AG04450 (cell line): ENCODE measurements at regions not wholly inside any gene's neighbourhood (a gene's known extent, or its start where the extent isn't known, plus 50 kb on each side); places are given as distances from the start of the nearest gene placed in this dataset.
"Not testable (repeated sequence)": the region's sequence is repeated elsewhere in the genome, so short reads cannot be mapped to it uniquely, and the experiment has no call there.

Experiments
- CTCF ChIA-PET: fragments of 300-600, 350-600 bp; formaldehyde crosslinking; extraction: SDS; loops from one replicate; lab custom pipeline; 2022; ENCODE audit warnings: antibody characterized with exemption, inconsistent platforms; lab: Charles Lee
- POLR2A ChIA-PET: fragments of 350-600 bp; formaldehyde crosslinking; extraction: SDS; loops from one replicate; lab custom pipeline; 2021; ENCODE audit warnings: antibody characterized with exemption, inconsistent platforms; lab: Yijun Ruan, JAX
- DNase-seq: peaks from one replicate; pipeline ENCODE4 v3.0.0-alpha.2; 2011; ENCODE audit warnings: low read depth, low spot score
- H3K27ac ChIP-seq: one replicate; pipeline ENCODE4 v1.5.1; 2012; ENCODE audit warnings: low read depth, low read length, control low read depth
- H3K27me3 ChIP-seq: one replicate; pipeline ENCODE4 v1.6.0; 2012; ENCODE audit warnings: low read length; ENCODE audit not compliant: control insufficient read depth, insufficient read depth
- H3K4me3 ChIP-seq: 2 replicates; pipeline ENCODE4 v1.5.1; 2011; ENCODE audit warnings: mild to moderate bottlenecking, low read depth, low read length, control low read depth
- H3K9me3 ChIP-seq: 2 replicates; pipeline ENCODE4 v1.5.1; 2012; ENCODE audit warnings: low read length; ENCODE audit not compliant: control insufficient read depth, insufficient read depth
- TF ChIP-seq, protein P1 (sequence below): IDR thresholded peaks from 2 replicates; pipeline ENCODE4 v1.5.1; 2011; ENCODE audit warnings: low read depth, low read length, control low read depth, inconsistent platforms

DNA sequence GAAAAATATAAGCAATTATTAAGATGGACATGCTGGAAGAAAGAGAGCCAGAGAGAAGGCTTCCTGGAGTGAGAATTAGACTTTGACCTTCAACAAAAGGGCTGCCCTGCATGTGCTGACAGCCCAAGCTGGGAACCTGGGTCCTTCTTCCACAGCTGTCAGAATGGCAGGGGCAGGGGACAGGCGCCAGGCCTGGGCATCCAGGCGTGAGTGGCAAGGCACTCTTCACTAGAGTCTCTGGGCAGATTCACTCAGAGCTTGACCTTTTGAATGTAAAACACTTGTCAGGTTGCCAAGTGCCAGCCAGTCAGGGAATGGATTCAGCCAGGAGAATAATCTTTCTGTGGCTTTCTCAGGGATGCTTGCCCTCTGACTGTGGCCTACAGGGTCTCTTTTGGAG, 119.1 kb upstream of the CLINT1 start:
- no peak for DNase-seq
- H3K27me3 ChIP-seq = no peaks in the 10 kb centered on the region
- TF ChIP-seq, protein P1, sequence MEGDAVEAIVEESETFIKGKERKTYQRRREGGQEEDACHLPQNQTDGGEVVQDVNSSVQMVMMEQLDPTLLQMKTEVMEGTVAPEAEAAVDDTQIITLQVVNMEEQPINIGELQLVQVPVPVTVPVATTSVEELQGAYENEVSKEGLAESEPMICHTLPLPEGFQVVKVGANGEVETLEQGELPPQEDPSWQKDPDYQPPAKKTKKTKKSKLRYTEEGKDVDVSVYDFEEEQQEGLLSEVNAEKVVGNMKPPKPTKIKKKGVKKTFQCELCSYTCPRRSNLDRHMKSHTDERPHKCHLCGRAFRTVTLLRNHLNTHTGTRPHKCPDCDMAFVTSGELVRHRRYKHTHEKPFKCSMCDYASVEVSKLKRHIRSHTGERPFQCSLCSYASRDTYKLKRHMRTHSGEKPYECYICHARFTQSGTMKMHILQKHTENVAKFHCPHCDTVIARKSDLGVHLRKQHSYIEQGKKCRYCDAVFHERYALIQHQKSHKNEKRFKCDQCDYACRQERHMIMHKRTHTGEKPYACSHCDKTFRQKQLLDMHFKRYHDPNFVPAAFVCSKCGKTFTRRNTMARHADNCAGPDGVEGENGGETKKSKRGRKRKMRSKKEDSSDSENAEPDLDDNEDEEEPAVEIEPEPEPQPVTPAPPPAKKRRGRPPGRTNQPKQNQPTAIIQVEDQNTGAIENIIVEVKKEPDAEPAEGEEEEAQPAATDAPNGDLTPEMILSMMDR = no peak
- no peak overlapping the region for H3K4me3 ChIP-seq
- H3K27ac ChIP-seq = no peak overlapping the region
- ChIA-PET POLR2A (no interaction called here), CTCF (no interaction called here)
- H3K9me3 ChIP-seq = no peaks in the 10 kb centered on the region

DNA sequence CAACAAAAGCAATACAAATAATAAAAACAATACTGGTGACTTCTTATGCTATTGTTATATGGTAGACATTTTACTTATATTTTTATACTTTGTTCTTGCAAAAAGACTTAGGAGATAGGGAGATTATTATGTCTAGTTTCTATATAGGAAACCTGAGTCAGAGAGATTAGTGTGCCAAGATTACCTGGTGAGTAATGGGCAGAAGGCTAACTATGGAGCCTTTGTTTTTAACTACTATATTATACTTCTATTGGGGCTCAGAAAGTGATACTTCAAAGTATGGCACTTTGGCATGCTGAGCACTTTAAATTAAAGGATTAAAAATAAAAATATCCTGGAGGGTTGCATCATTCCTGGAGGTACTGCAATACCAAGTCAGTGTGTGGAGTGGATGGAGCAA, 117.5 kb upstream of the CLINT1 start:
- DNase-seq = no peak

DNA sequence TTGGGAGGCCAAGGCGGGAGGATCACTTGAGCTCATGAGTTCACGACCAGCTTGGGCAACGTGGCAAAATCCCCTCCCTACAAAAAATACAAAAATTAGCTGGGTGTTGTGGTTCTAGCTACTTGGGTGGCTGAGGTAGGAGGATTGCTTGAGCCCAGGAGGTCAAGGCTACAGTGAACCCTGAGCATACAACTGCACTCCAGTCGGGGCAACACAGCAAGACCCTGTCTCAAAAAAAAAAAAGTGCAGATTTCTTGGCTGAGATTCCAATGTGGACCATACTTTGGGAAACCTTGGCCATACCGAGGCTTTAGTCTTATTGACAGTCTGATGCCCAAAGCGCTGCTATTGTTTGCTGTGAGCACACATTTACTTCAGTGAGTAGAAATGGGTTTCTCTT, 113.6 kb upstream of the CLINT1 start:
- no peaks in the 10 kb centered on the region for H3K9me3 ChIP-seq
- CTCF ChIA-PET = interaction anchor here (1.6 kb wide), 2 partner anchors 22 to 24 kb away, joined by 7 read pairs; no protein-coding TSS in a partner anchor
- POLR2A ChIA-PET = no interaction called here
- H3K4me3 ChIP-seq = no peak overlapping the region
- DNase-seq = no peak
- H3K27me3 ChIP-seq = no peaks in the 10 kb centered on the region
- TF ChIP-seq, protein P1 = no peak
- no peak overlapping the region for H3K27ac ChIP-seq

More for the DNA sequence above, 117.5 kb upstream of the CLINT1 start:
- ChIA-PET CTCF (interaction anchor here (1.9 kb wide), 1 partner anchor 20 kb away, joined by 6 read pairs; no protein-coding TSS in a partner anchor), POLR2A (no interaction called here)
- no peak overlapping the region for H3K27ac ChIP-seq
- no peaks in the 10 kb centered on the region for H3K9me3 ChIP-seq
- TF ChIP-seq, protein P1 = no peak
- H3K4me3 ChIP-seq = no peak overlapping the region
- no peaks in the 10 kb centered on the region for H3K27me3 ChIP-seq

DNA sequence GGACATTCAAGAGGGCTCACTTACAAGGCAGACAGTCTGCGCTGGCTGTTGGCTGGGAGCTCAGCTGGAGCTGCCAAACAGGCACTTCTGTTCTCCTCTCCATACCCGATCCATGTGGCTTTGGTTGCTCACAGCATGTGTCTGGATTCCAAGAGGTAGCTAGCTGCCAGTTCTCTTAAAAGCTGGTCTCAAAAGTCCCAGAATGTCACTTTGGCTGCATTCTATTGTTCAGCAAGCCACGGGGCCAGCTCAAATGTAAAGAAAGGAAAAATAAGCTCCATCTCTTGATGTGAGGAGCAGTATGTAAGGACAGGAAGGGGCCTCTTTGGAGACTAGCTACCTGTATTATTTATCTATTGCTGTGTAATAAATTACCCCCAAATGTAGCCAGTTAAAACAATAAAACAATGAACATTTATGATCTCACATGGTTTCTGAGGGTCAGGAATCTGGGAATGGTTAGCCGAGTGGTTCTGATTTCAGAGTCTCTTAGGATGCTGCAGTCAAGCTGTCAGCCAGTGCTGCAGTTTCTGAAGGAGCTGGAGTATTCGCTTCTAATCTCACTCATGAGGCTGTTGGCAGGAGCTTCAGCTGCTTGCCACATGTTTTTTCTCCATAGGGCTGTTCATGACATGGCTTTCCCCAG, 112.7 kb upstream of the CLINT1 start:
- CTCF ChIA-PET = interaction anchor here (1.6 to 2.3 kb wide), 3 partner anchors 23 to 210 kb away, joined by 5 to 7 read pairs (median 7); no protein-coding TSS in a partner anchor
- H3K9me3 ChIP-seq = no peaks in the 10 kb centered on the region
- DNase-seq = no peak
- TF ChIP-seq, protein P1 = no peak
- H3K4me3 ChIP-seq = no peak overlapping the region
- H3K27ac ChIP-seq = no peak overlapping the region
- POLR2A ChIA-PET = no interaction called here
- H3K27me3 ChIP-seq = no peaks in the 10 kb centered on the region

DNA sequence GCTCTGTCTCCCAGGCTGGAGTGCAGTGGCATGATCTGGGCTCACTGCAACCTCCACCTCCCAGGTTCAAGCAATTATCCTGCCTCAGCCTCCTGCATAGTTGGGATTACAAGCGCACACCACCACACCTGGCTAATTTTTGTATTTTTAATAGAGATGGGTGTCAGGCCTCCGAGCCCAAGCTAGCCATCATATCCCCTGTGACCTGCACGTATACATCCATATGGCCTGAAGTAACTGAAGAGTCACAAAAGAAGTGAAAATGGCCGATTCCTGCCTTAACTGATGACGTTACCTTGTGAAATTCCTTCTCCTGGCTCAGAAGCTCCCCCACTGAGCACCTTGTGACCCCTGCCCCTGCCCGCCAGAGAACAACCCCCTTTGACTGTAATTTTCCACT, 109.6 kb upstream of the CLINT1 start:
- DNase-seq, H3K27ac ChIP-seq, H3K9me3 ChIP-seq, H3K4me3 ChIP-seq, POLR2A ChIA-PET, H3K27me3 ChIP-seq: not testable (repeated sequence)
- CTCF ChIA-PET = interaction anchor here (0.6 kb wide), 1 partner anchor 10 kb away, joined by 9 read pairs; no protein-coding TSS in a partner anchor
